HCT116 (cell line): ENCODE measurements at regions not wholly inside any gene's neighbourhood (a gene's known extent, or its start where the extent isn't known, plus 50 kb on each side); places are given as distances from the start of the nearest gene placed in this dataset.

Experiments
- ATAC-seq: fragments of 200-7000 bp; cut with Tn5 transposase; 2 replicates; pipeline ENCODE4 v1.9.1; 2020; ENCODE audit warnings: mild to moderate bottlenecking, moderate library complexity
- BruUV-seq: library from RNA; stranded (reverse); fragments of 400-500 nt; replicated peaks from 2 replicates; lab custom pipeline; 2021; lab: Mats Ljungman, UMichigan
- CTCF ChIA-PET: fragments of 300-600 bp; sonication (Branson Sonifier 250); formaldehyde crosslinking; loops from one replicate; lab custom pipeline; 2021; ENCODE audit warnings: antibody characterized with exemption; lab: Charles Lee
- POLR2A ChIA-PET: fragments of 300-600, 350-600 bp; sonication (Branson Sonifier 250); formaldehyde crosslinking; loops from one replicate; lab custom pipeline; 2021; ENCODE audit warnings: antibody characterized with exemption; lab: Charles Lee
- RAD21 ChIA-PET, 2 experiments: fragments of 300-600 bp; sonication (Branson Sonifier 250); formaldehyde crosslinking; loops; one replicate each; lab custom pipeline; 2023; ENCODE audit warnings: low total read pairs in 2 of 2; ENCODE audit not compliant: uncharacterized antibody in 2 of 2, unreplicated experiment in 2 of 2, low non-redundant PET in 1 of 2; lab: Charles Lee
- DNase-seq: peaks from one replicate; pipeline ENCODE4 v3.0.0-alpha.2; 2010; ENCODE audit warnings: low read depth, low spot score
- H2AFZ ChIP-seq: fragments of 200-600 bp; shearing (Covaris generic), sonication (generic); 2 replicates; pipeline ENCODE4 v1.6.1; 2017; ENCODE audit warnings: low read depth, mixed run types, mixed read lengths, antibody characterized with exemption, low read length; ENCODE audit not compliant: poor library complexity, severe bottlenecking
- H3K27ac ChIP-seq: 2 replicates; pipeline ENCODE4 v1.5.1; 2012; ENCODE audit warnings: low read depth, low read length
- H3K27me3 ChIP-seq: fragments of 200-600 bp; sonication (generic); 2 replicates; pipeline ENCODE4 v1.6.1; 2016; ENCODE audit warnings: mixed run types, low read length, mixed read lengths; ENCODE audit not compliant: insufficient read depth
- H3K36me3 ChIP-seq, 2 experiments: fragments of 200-500 bp in 1 of 2; fragments of 200-600 bp in 1 of 2; sonication (Bioruptor generic) in 1 of 2; sonication (generic) in 1 of 2; 2 replicates each; pipeline versions ENCODE4 v1.5.1 to v1.6.1; 2014 to 2016; ENCODE audit warnings: low read length in 2 of 2, inconsistent platforms in 1 of 2, mixed read lengths in 1 of 2, mixed run types in 1 of 2; ENCODE audit not compliant: insufficient read depth in 2 of 2, control insufficient read depth in 1 of 2
- H3K4me1 ChIP-seq, 2 experiments: fragments of 200-600 bp in 1 of 2; sonication (generic) in 1 of 2; 2 replicates each; pipeline versions ENCODE4 v1.5.1 to v1.6.1; 2012 to 2017; ENCODE audit warnings: low read length in 2 of 2, inconsistent platforms in 1 of 2, mild to moderate bottlenecking in 1 of 2, mixed read lengths in 1 of 2, mixed run types in 1 of 2, moderate library complexity in 1 of 2; ENCODE audit not compliant: insufficient read depth in 2 of 2, control insufficient read depth in 1 of 2
- H3K4me2 ChIP-seq: fragments of 200-600 bp; sonication (generic); 2 replicates; pipeline ENCODE4 v1.6.1; 2017; ENCODE audit warnings: mixed run types, low read length, mixed read lengths
- H3K4me3 ChIP-seq, 2 experiments: fragments of 200-600 bp in 1 of 2; sonication (generic) in 1 of 2; replicated peaks in 1 of 2; 2 replicates each; pipeline ENCODE4 v1.5.1; 2011 to 2016; ENCODE audit warnings: low read length in 2 of 2, control low read depth in 1 of 2, low read depth in 1 of 2, mild to moderate bottlenecking in 1 of 2, mixed read lengths in 1 of 2, mixed run types in 1 of 2
- H3K79me2 ChIP-seq: fragments of 200-600 bp; sonication (generic); 2 replicates; pipeline ENCODE4 v1.6.1; 2017; ENCODE audit warnings: mild to moderate bottlenecking, mixed run types, low read length, moderate library complexity, mixed read lengths; ENCODE audit not compliant: insufficient read depth
- H3K9ac ChIP-seq: fragments of 200-600 bp; sonication (generic); 2 replicates; pipeline ENCODE4 v1.6.1; 2016; ENCODE audit warnings: low read length, mixed read lengths
- H3K9me2 ChIP-seq: fragments of 200-600 bp; sonication (generic), shearing (Covaris generic); 2 replicates; pipeline ENCODE4 v1.6.1; 2017; ENCODE audit warnings: mixed run types, mild to moderate bottlenecking, moderate library complexity; ENCODE audit not compliant: insufficient read depth
- H3K9me3 ChIP-seq, 2 experiments: fragments of 200-500 bp in 1 of 2; fragments of 200-600 bp in 1 of 2; sonication (Bioruptor generic) in 1 of 2; sonication (generic) in 1 of 2; 2 replicates each; pipeline ENCODE4 v1.6.1; 2014 to 2017; ENCODE audit warnings: low read length in 2 of 2, mixed read lengths in 2 of 2, inconsistent platforms in 1 of 2, low read depth in 1 of 2, mild to moderate bottlenecking in 1 of 2, mixed run types in 1 of 2, moderate library complexity in 1 of 2; ENCODE audit not compliant: control insufficient read depth in 1 of 2, insufficient read depth in 1 of 2
- H4K20me1 ChIP-seq: fragments of 200-600 bp; sonication (generic), shearing (Covaris generic); 2 replicates; pipeline ENCODE4 v1.6.1; 2017; ENCODE audit warnings: mixed run types, mild to moderate bottlenecking, moderate library complexity; ENCODE audit not compliant: insufficient read depth
- CBX3 ChIP-seq: IDR thresholded peaks from 2 replicates; pipeline ENCODE4 v1.6.1; 2012; ENCODE audit warnings: low read depth
- CEBPB ChIP-seq: IDR thresholded peaks from 2 replicates; pipeline ENCODE4 v1.6.1; 2012; ENCODE audit warnings: low read depth
- EGR1 ChIP-seq: IDR thresholded peaks from 2 replicates; pipeline ENCODE4 v1.6.1; 2012; ENCODE audit warnings: low read depth
- ELF1 ChIP-seq: IDR thresholded peaks from 2 replicates; pipeline ENCODE4 v1.6.1; 2012; ENCODE audit warnings: low read depth, borderline replicate concordance
- EZH2 ChIP-seq: fragments of 200-600 bp; sonication (generic); IDR thresholded peaks from 2 replicates; pipeline ENCODE4 v1.6.1; 2017; ENCODE audit warnings: antibody characterized with exemption, mixed run types
- EZH2phosphoT487 ChIP-seq: fragments of 200-600 bp; IDR thresholded peaks from 2 replicates; pipeline ENCODE4 v1.6.1; 2018; ENCODE audit warnings: antibody characterized with exemption, borderline replicate concordance
- FOSL1 ChIP-seq: IDR thresholded peaks from 2 replicates; pipeline ENCODE4 v1.6.1; 2012; ENCODE audit warnings: low read depth
- JUND ChIP-seq: IDR thresholded peaks from 2 replicates; pipeline ENCODE4 v1.6.1; 2012
- POLR2A ChIP-seq: IDR thresholded peaks from 2 replicates; pipeline ENCODE4 v1.7.0; 2011; ENCODE audit warnings: borderline replicate concordance; ENCODE audit not compliant: insufficient read depth, insufficient read length; ENCODE audit errors: extremely low read depth
- POLR2AphosphoS5 ChIP-seq: IDR thresholded peaks from 2 replicates; pipeline ENCODE4 v1.6.1; 2011; ENCODE audit warnings: mild to moderate bottlenecking, low read depth, low read length, moderate library complexity
- RAD21 ChIP-seq: IDR thresholded peaks from 2 replicates; pipeline ENCODE4 v1.6.1; 2012; ENCODE audit warnings: low read depth, mild to moderate bottlenecking
- SIN3A ChIP-seq: IDR thresholded peaks from 2 replicates; pipeline ENCODE4 v1.6.1; 2012; ENCODE audit warnings: low read depth
- TCF7L2 ChIP-seq: IDR thresholded peaks from 2 replicates; pipeline ENCODE4 v1.7.0; 2011; ENCODE audit warnings: borderline replicate concordance, inconsistent platforms; ENCODE audit not compliant: insufficient read depth, insufficient read length; ENCODE audit errors: extremely low read depth
- YY1 ChIP-seq: IDR thresholded peaks from 2 replicates; pipeline ENCODE4 v1.6.1; 2011; ENCODE audit warnings: low read length, low read depth, moderate library complexity, mild to moderate bottlenecking; ENCODE audit not compliant: insufficient replicate concordance; ENCODE audit errors: extremely low read depth
- ZFX ChIP-seq: fragments of 450-650 bp; IDR thresholded peaks from 2 replicates; pipeline ENCODE4 v1.6.1; 2017
- ZNF274 ChIP-seq: fragments of 200-500 bp; sonication (Bioruptor generic); IDR thresholded peaks from 2 replicates; pipeline ENCODE4 v1.6.1; 2014; ENCODE audit warnings: mild to moderate bottlenecking, low read depth, low read length, inconsistent platforms
- intact Hi-C: fragments of 100-400 bp; cut with micrococcal nuclease; formaldehyde crosslinking; loops from 2 replicates; pipeline ENCODE4 v1.10.0; 2022
- TF ChIP-seq, protein P1 (sequence below), 3 experiments: fragments of 200-600 bp in 1 of 3; sonication (generic) in 1 of 3; IDR thresholded peaks in 2 of 3; conservative IDR thresholded peaks in 1 of 3; 2 replicates each; pipeline ENCODE4 v1.5.1; 2012 to 2017; ENCODE audit warnings: low read depth in 2 of 3, low read length in 2 of 3, antibody characterized with exemption in 1 of 3, borderline replicate concordance in 1 of 3, control low read depth in 1 of 3, mild to moderate bottlenecking in 1 of 3, mixed read lengths in 1 of 3, mixed run types in 1 of 3, moderate library complexity in 1 of 3; ENCODE audit not compliant: insufficient read depth in 1 of 3

DNA sequence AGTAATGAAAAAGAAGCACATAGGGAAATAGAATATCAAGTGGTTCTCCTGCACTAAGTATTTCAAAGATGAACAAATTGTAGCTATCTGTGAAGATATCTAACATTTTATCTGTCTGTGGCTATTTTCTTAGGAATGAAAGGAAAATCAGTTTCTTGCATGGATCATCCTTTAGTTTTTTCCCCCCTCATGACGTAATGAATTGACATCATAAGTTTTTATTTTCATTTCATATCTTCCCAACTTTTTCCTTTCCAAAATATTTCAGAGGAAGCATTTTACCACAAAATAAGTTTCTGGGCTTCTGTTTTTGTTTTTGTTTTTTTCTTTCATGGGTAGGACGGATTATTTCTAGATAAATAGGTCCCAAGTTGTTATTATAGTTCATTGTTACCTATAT, 996.6 kb downstream of the TMEM121 start:
- Histone ChIP-seq H3K27me3 (no peaks in the 10 kb centered on the region), H3K36me3 (no peaks in the 10 kb centered on the region), H3K9me3 (peaks cover 4 to 6% of the 10 kb centered on the region in 2 experiments; a peak in 2 of 4 replicates), H2AFZ (no peak overlapping the region), H3K4me2 (no peak overlapping the region), H3K9ac (no peak overlapping the region), H3K27ac (no peak overlapping the region), H3K79me2 (no peaks in the 10 kb centered on the region), H3K4me1 (no peaks in the 10 kb centered on the region), H4K20me1 (no peaks in the 10 kb centered on the region), H3K9me2 (no peaks in the 10 kb centered on the region), H3K4me3 (no peak overlapping the region)
- RAD21 ChIA-PET, result no interaction called here
- TF ChIP-seq EGR1, result no peak
- TF ChIP-seq RAD21, result no peak
- no peak for TF ChIP-seq FOSL1
- no peak for TF ChIP-seq ZFX
- TF ChIP-seq SIN3A, result no peak
- TF ChIP-seq POLR2A, result no peak
- TF ChIP-seq ELF1, result no peak
- no peak for TF ChIP-seq ZNF274
- TF ChIP-seq EZH2, result no peak
- no peak for TF ChIP-seq TCF7L2
- TF ChIP-seq JUND, result no peak
- no peak for TF ChIP-seq YY1
- no peak for TF ChIP-seq CBX3
- TF ChIP-seq EZH2phosphoT487, result no peak
- TF ChIP-seq, protein P1, sequence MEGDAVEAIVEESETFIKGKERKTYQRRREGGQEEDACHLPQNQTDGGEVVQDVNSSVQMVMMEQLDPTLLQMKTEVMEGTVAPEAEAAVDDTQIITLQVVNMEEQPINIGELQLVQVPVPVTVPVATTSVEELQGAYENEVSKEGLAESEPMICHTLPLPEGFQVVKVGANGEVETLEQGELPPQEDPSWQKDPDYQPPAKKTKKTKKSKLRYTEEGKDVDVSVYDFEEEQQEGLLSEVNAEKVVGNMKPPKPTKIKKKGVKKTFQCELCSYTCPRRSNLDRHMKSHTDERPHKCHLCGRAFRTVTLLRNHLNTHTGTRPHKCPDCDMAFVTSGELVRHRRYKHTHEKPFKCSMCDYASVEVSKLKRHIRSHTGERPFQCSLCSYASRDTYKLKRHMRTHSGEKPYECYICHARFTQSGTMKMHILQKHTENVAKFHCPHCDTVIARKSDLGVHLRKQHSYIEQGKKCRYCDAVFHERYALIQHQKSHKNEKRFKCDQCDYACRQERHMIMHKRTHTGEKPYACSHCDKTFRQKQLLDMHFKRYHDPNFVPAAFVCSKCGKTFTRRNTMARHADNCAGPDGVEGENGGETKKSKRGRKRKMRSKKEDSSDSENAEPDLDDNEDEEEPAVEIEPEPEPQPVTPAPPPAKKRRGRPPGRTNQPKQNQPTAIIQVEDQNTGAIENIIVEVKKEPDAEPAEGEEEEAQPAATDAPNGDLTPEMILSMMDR (IDR thresholded peaks at IDR 0.05 in 2 of 3, conservative IDR thresholded peaks at IDR 0.05 in 1 of 3; ENCODE audit: borderline replicate concordance in 1 of 3, insufficient read depth in 1 of 3, low read depth in 2 of 3, low read length in 2 of 3), result no peak
- TF ChIP-seq CEBPB, result no peak
- no peak for TF ChIP-seq POLR2AphosphoS5
- POLR2A ChIA-PET, result no interaction called here
- BruUV-seq, result no TSS peak
- DNase-seq, result no peak
- CTCF ChIA-PET, result no interaction called here
- ATAC-seq, result no peak
- intact Hi-C loops, result no loop called here
